ENCODE measurements at regions not wholly inside any gene's neighbourhood (a gene's known extent, or its start where the extent isn't known, plus 50 kb on each side); places are given as distances from the start of the nearest gene placed in this dataset.

- no peak for TF ChIP-seq CTCF (IDR thresholded peaks at IDR 0.05)
- Histone ChIP-seq H3K4me1 (no peaks in the 10 kb centered on the region), H3K27ac (no peak overlapping the region), H3K27me3 (peaks cover 0 to 3% (median 0%) of the 10 kb centered on the region in 7 donors), H3K4me3 (no peak overlapping the region), H3K36me3 (no peaks in the 10 kb centered on the region), H3K9me3 (no peaks in the 10 kb centered on the region)
- ATAC-seq (no peak), DNase-seq (no peak)
- intact Hi-C loops (cut with DNase I), result no loop called here
- WGBS, 2 donors, result 61 to 62% methylated on average over 2 of the region's 2 CpGs
These were observed 212.7 kb upstream of the PPP2R3A start for GRCh38 chr3:135752851-135753250.

- no peak overlapping the region for H3K4me3 ChIP-seq
- DNase-seq (no peak), ATAC-seq (no peak)
- H3K9me3 ChIP-seq, result no peaks in the 10 kb centered on the region
- H3K4me1 ChIP-seq, result no peaks in the 10 kb centered on the region
- no peak overlapping the region for H3K27ac ChIP-seq
- intact Hi-C loops (cut with DNase I), result no loop called here
- WGBS, 2 donors, result 91 to 95% methylated on average over 7 of the region's 7 CpGs
- no peaks in the 10 kb centered on the region for H3K36me3 ChIP-seq
- no peak for TF ChIP-seq CTCF (IDR thresholded peaks at IDR 0.05)
- H3K27me3 ChIP-seq, result peaks cover 0 to 3% (median 0%) of the 10 kb centered on the region in 7 donors
These were observed 212.0 kb upstream of the PPP2R3A start for GRCh38 chr3:135753506-135753905.

DNA sequence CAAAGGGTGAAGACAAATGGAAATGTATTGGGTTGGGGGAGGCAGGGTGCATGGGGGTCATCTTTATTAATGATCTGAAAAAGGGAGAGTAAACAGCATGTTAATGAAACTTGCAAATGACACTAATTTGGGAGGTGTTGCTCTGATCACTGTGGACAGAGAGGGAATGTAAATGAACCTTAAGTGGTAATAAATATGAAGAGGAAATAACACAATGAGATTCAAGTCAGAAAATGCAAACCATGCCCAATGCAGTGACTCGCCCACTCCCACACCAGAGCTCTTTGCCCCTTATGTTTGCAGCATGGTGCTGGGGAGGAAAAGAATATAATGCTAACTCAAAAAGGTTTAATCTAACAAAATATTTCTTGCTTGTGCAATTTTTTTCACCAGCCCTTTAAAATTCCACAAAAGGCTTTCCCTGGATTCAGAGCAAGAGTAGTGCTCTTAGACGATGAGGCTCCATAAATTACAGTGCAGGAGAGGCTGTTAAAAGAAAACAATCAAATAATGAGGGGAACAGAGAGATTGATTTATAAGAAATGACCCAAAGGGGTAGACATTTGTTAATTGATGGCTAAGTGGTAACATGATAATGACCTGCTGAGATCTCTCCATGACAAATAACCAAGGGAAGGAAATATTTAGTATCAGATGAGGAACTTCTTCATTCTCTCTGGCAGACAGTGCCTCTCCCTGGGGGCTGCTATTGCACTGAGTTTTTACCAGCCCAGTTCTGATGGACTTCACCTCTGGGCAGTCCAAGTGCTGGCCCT, 210.0 kb upstream of the PPP2R3A start:
- 53 to 54% methylated on average over 2 of the region's 2 CpGs for WGBS, 2 donors
- H3K27me3 ChIP-seq, result peaks cover 0 to 3% (median 0%) of the 10 kb centered on the region in 7 donors
- H3K4me1 ChIP-seq, result no peaks in the 10 kb centered on the region
- intact Hi-C loops (cut with DNase I), result no loop called here
- H3K27ac ChIP-seq, result no peak overlapping the region
- no peak for DNase-seq
- no peak for TF ChIP-seq CTCF (IDR thresholded peaks at IDR 0.05)
- no peak overlapping the region for H3K4me3 ChIP-seq
- no peaks in the 10 kb centered on the region for H3K36me3 ChIP-seq
- ATAC-seq, result no peak
- H3K9me3 ChIP-seq, result no peaks in the 10 kb centered on the region

DNA sequence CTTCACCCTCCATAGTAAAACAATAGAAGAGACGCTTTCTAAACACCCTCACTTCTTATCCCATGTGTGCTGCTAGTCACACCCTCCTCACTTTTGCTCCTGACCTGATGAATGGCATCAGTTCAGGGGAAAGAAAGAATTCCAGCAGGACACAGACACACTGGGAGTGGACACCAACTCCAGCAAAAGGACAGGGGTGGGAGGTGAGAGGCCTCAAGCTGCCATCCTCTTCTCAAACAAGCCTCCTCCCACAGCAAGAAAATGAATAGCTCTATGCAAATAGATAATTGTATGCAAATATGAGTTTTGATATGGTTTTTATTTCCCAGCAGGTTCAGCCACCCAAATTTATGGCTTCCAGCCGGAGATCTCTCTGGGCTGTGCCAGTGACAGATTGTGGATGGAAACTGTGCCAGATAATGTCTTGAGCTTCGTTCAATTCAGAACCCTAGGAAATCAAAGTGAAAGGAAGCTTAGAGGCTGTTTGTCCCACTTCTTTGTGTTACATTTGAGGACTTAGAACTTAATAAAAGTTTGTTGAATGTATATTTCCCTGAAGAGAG, 209.3 kb upstream of the PPP2R3A start:
- intact Hi-C loops (cut with DNase I), result no loop called here
- Histone ChIP-seq H3K9me3 (no peaks in the 10 kb centered on the region), H3K36me3 (no peaks in the 10 kb centered on the region), H3K27me3 (peaks cover 0 to 3% (median 0%) of the 10 kb centered on the region in 7 donors), H3K4me1 (no peaks in the 10 kb centered on the region), H3K4me3 (no peak overlapping the region), H3K27ac (no peak overlapping the region)
- ATAC-seq (no peak), DNase-seq (no peak)
- 60 to 64% methylated on average over 3 of the region's 3 CpGs for WGBS, 2 donors
- no peak for TF ChIP-seq CTCF (IDR thresholded peaks at IDR 0.05)
